ENCODE measurements at regions not wholly inside any gene's neighbourhood (a gene's known extent, or its start where the extent isn't known, plus 50 kb on each side); places are given as distances from the start of the nearest gene placed in this dataset.

GRCh38 chr5:52520171-52520570 is 267.5 kb upstream of the ITGA1 start:
- H3K9ac ChIP-seq (ENCODE audit: low read length), result no peak overlapping the region

GRCh38 chr5:52521236-52521635 is 266.5 kb upstream of the ITGA1 start:
- H3K4me1 ChIP-seq (ENCODE audit: control insufficient read depth, insufficient read depth, low read length), result no peaks in the 10 kb centered on the region
- H3K27me3 ChIP-seq (ENCODE audit: control insufficient read depth, insufficient read depth, low read length), result no peaks in the 10 kb centered on the region
- H3K9ac ChIP-seq (ENCODE audit: low read length), result no peak overlapping the region
- H3K4me3 ChIP-seq (ENCODE audit: low read length), result no peak overlapping the region
- no peaks in the 10 kb centered on the region for H3K36me3 ChIP-seq (ENCODE audit: control insufficient read depth, insufficient read depth, low read length)
- no peaks in the 10 kb centered on the region for H3K9me3 ChIP-seq (ENCODE audit: control insufficient read depth, low read length)

More at GRCh38 chr5:52520171-52520570, 267.5 kb upstream of the ITGA1 start:
- H3K4me1 ChIP-seq (ENCODE audit: control insufficient read depth, insufficient read depth, low read length), result no peaks in the 10 kb centered on the region
- no peaks in the 10 kb centered on the region for H3K9me3 ChIP-seq (ENCODE audit: control insufficient read depth, low read length)
- H3K36me3 ChIP-seq (ENCODE audit: control insufficient read depth, insufficient read depth, low read length), result no peaks in the 10 kb centered on the region
- no peaks in the 10 kb centered on the region for H3K27me3 ChIP-seq (ENCODE audit: control insufficient read depth, insufficient read depth, low read length)
- H3K4me3 ChIP-seq (ENCODE audit: low read length), result no peak overlapping the region

GRCh38 chr5:52523701-52524100 is 264.0 kb upstream of the ITGA1 start:
- no peaks in the 10 kb centered on the region for H3K27me3 ChIP-seq (ENCODE audit: control insufficient read depth, insufficient read depth, low read length)
- H3K36me3 ChIP-seq (ENCODE audit: control insufficient read depth, insufficient read depth, low read length), result no peaks in the 10 kb centered on the region
- H3K9ac ChIP-seq (ENCODE audit: low read length), result no peak overlapping the region
- no peak overlapping the region for H3K4me3 ChIP-seq (ENCODE audit: low read length)
- no peaks in the 10 kb centered on the region for H3K4me1 ChIP-seq (ENCODE audit: control insufficient read depth, insufficient read depth, low read length)
- H3K9me3 ChIP-seq (ENCODE audit: control insufficient read depth, low read length), result no peaks in the 10 kb centered on the region

- Histone ChIP-seq H3K4me1 (ENCODE audit: control insufficient read depth, insufficient read depth, low read length) (no peaks in the 10 kb centered on the region), H3K9ac (ENCODE audit: low read length) (no peak overlapping the region), H3K4me3 (ENCODE audit: low read length) (no peak overlapping the region), H3K9me3 (ENCODE audit: control insufficient read depth, low read length) (no peaks in the 10 kb centered on the region), H3K36me3 (ENCODE audit: control insufficient read depth, insufficient read depth, low read length) (no peaks in the 10 kb centered on the region), H3K27me3 (ENCODE audit: control insufficient read depth, insufficient read depth, low read length) (no peaks in the 10 kb centered on the region)
These were observed 256.6 kb upstream of the ITGA1 start for GRCh38 chr5:52531105-52531504.

GRCh38 chr5:52543594-52543993 is 244.1 kb upstream of the ITGA1 start:
- no peaks in the 10 kb centered on the region for H3K9me3 ChIP-seq (ENCODE audit: control insufficient read depth, low read length)
- no peaks in the 10 kb centered on the region for H3K36me3 ChIP-seq (ENCODE audit: control insufficient read depth, insufficient read depth, low read length)
- no peak overlapping the region for H3K4me3 ChIP-seq (ENCODE audit: low read length)

DNA sequence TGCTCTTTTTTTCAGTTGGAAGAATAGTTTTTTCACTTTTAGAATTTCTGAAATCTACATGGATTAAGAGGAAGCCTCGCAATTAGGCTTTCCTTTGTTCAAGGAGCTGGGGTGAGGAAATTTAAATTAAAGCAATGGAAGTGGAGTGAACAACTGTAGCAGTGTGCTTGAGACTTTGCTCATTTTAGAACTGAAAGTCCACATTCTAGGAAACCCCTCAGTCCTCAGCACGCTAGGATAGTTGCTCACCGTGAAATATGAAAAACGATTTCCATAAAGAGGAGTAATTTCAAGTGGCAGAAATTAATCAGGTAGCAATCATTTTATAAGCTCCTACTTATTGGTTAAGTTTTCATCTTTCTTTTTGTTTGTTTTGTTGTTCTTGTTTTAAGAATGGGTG is 243.0 kb upstream of the ITGA1 start:
- no peak overlapping the region for H3K9ac ChIP-seq (ENCODE audit: low read length)
- H3K9me3 ChIP-seq (ENCODE audit: control insufficient read depth, low read length), result no peaks in the 10 kb centered on the region
- H3K4me3 ChIP-seq (ENCODE audit: low read length), result no peak overlapping the region
- no peaks in the 10 kb centered on the region for H3K36me3 ChIP-seq (ENCODE audit: control insufficient read depth, insufficient read depth, low read length)
- no peaks in the 10 kb centered on the region for H3K4me1 ChIP-seq (ENCODE audit: control insufficient read depth, insufficient read depth, low read length)
- H3K27me3 ChIP-seq (ENCODE audit: control insufficient read depth, insufficient read depth, low read length), result no peaks in the 10 kb centered on the region

More at GRCh38 chr5:52543594-52543993, 244.1 kb upstream of the ITGA1 start:
- Histone ChIP-seq H3K27me3 (ENCODE audit: control insufficient read depth, insufficient read depth, low read length) (no peaks in the 10 kb centered on the region), H3K9ac (ENCODE audit: low read length) (no peak overlapping the region), H3K4me1 (ENCODE audit: control insufficient read depth, insufficient read depth, low read length) (no peaks in the 10 kb centered on the region)

DNA sequence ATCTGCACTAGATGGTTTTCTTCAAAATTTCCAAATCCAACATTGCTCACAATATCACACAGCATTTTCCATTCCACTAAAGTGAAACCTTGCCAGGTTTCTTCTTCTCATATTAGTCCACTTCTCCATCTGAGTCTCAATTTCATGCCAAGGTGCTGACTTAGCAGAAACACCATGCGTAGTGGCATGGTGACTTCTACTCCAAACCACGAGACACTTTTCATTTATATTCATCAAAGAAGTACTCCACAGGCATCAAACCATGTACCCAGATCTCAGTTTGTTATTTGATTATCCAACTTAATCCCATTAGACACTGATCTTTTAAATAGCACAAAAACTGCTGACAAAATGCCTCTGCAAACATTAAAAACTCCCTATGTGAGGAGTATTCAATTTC is 233.4 kb upstream of the ITGA1 start:
- no peak overlapping the region for H3K4me3 ChIP-seq (ENCODE audit: low read length)
- H3K4me1 ChIP-seq (ENCODE audit: control insufficient read depth, insufficient read depth, low read length), result no peaks in the 10 kb centered on the region
- no peaks in the 10 kb centered on the region for H3K9me3 ChIP-seq (ENCODE audit: control insufficient read depth, low read length)
- H3K9ac ChIP-seq (ENCODE audit: low read length), result no peak overlapping the region
- H3K36me3 ChIP-seq (ENCODE audit: control insufficient read depth, insufficient read depth, low read length), result no peaks in the 10 kb centered on the region
- H3K27me3 ChIP-seq (ENCODE audit: control insufficient read depth, insufficient read depth, low read length), result no peaks in the 10 kb centered on the region

DNA sequence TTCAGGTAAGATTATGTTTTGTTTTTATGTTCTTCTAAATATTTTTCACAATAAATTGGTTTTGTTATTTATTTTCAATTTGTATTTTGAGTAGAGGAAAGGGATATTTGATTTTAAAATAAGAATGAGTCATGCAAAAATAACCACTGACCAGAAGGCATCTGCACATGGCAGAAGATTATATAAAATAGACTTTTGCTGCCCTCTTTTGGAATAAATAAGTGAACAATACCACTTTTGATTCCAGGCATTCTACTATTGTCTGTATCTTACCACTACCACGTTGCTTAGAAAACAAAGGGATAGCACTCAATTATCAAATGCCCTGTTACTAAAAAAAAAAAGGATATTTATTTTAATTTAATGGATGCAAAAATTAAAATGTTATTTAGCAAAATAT is 227.3 kb upstream of the ITGA1 start:
- H3K27me3 ChIP-seq (ENCODE audit: control insufficient read depth, insufficient read depth, low read length), result no peaks in the 10 kb centered on the region
- H3K9ac ChIP-seq (ENCODE audit: low read length), result no peak overlapping the region
- no peak overlapping the region for H3K4me3 ChIP-seq (ENCODE audit: low read length)
- H3K4me1 ChIP-seq (ENCODE audit: control insufficient read depth, insufficient read depth, low read length), result no peaks in the 10 kb centered on the region
- no peaks in the 10 kb centered on the region for H3K9me3 ChIP-seq (ENCODE audit: control insufficient read depth, low read length)
- H3K36me3 ChIP-seq (ENCODE audit: control insufficient read depth, insufficient read depth, low read length), result no peaks in the 10 kb centered on the region

GRCh38 chr5:52562473-52562872 is 225.2 kb upstream of the ITGA1 start:
- H3K4me3 ChIP-seq (ENCODE audit: low read length), result no peak overlapping the region
- no peaks in the 10 kb centered on the region for H3K27me3 ChIP-seq (ENCODE audit: control insufficient read depth, insufficient read depth, low read length)
- no peak overlapping the region for H3K9ac ChIP-seq (ENCODE audit: low read length)
- no peaks in the 10 kb centered on the region for H3K4me1 ChIP-seq (ENCODE audit: control insufficient read depth, insufficient read depth, low read length)
- no peaks in the 10 kb centered on the region for H3K36me3 ChIP-seq (ENCODE audit: control insufficient read depth, insufficient read depth, low read length)
- H3K9me3 ChIP-seq (ENCODE audit: control insufficient read depth, low read length), result no peaks in the 10 kb centered on the region

DNA sequence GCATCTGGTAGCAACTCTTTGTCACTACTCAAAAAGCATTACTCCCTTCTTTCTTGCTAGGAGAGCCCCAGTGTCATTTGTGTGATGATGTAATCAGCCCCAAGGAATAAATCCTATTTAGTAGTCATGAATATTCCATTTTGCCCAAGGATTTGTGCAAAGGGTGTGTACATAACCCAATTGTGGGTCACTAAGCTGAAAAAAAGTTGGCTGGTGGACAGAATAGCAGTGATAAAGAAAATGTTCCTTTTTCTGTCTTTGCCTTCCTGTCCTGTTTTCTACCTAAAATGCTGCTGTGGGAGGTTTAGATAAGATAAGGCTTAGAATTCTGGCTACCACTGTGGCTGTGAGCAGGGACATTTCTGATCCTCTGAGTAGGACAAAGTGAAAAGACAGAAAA is 223.1 kb upstream of the ITGA1 start:
- Histone ChIP-seq H3K36me3 (ENCODE audit: control insufficient read depth, insufficient read depth, low read length) (no peaks in the 10 kb centered on the region), H3K4me3 (ENCODE audit: low read length) (no peak overlapping the region), H3K9ac (ENCODE audit: low read length) (no peak overlapping the region), H3K9me3 (ENCODE audit: control insufficient read depth, low read length) (no peaks in the 10 kb centered on the region), H3K27me3 (ENCODE audit: control insufficient read depth, insufficient read depth, low read length) (no peaks in the 10 kb centered on the region), H3K4me1 (ENCODE audit: control insufficient read depth, insufficient read depth, low read length) (no peaks in the 10 kb centered on the region)

DNA sequence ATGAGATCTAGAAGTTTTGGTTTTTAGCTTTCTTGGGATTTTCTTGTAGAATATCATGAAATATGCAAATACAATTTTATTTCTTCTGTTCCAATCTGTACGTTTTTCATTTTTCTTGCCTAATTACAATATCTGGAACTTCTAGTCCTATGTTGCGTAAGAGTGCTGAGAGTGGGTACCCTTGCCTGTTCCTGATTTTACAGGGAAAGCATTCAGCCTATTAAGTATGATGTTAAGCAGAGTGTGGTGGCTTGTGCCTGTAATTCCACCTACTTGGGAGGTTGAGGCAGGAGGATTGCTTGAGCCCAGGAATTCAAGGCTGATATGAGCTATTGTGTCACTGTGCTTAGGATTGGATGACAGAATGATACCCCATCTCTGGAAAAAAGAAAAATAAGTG is 210.2 kb upstream of the ITGA1 start:
- Histone ChIP-seq H3K36me3 (ENCODE audit: control insufficient read depth, insufficient read depth, low read length) (no peaks in the 10 kb centered on the region), H3K9me3 (ENCODE audit: control insufficient read depth, low read length) (no peaks in the 10 kb centered on the region), H3K9ac (ENCODE audit: low read length) (no peak overlapping the region), H3K4me3 (ENCODE audit: low read length) (no peak overlapping the region), H3K4me1 (ENCODE audit: control insufficient read depth, insufficient read depth, low read length) (no peaks in the 10 kb centered on the region), H3K27me3 (ENCODE audit: control insufficient read depth, insufficient read depth, low read length) (no peaks in the 10 kb centered on the region)

GRCh38 chr5:52579391-52579790 is 208.3 kb upstream of the ITGA1 start:
- no peaks in the 10 kb centered on the region for H3K4me1 ChIP-seq (ENCODE audit: control insufficient read depth, insufficient read depth, low read length)
- no peaks in the 10 kb centered on the region for H3K36me3 ChIP-seq (ENCODE audit: control insufficient read depth, insufficient read depth, low read length)
- no peaks in the 10 kb centered on the region for H3K27me3 ChIP-seq (ENCODE audit: control insufficient read depth, insufficient read depth, low read length)
- no peaks in the 10 kb centered on the region for H3K9me3 ChIP-seq (ENCODE audit: control insufficient read depth, low read length)
- no peak overlapping the region for H3K4me3 ChIP-seq (ENCODE audit: low read length)
- no peak overlapping the region for H3K9ac ChIP-seq (ENCODE audit: low read length)

- no peaks in the 10 kb centered on the region for H3K36me3 ChIP-seq (ENCODE audit: control insufficient read depth, insufficient read depth, low read length)
- no peaks in the 10 kb centered on the region for H3K27me3 ChIP-seq (ENCODE audit: control insufficient read depth, insufficient read depth, low read length)
- H3K4me3 ChIP-seq (ENCODE audit: low read length), result no peak overlapping the region
- no peaks in the 10 kb centered on the region for H3K4me1 ChIP-seq (ENCODE audit: control insufficient read depth, insufficient read depth, low read length)
- H3K9me3 ChIP-seq (ENCODE audit: control insufficient read depth, low read length), result no peaks in the 10 kb centered on the region
- no peak overlapping the region for H3K9ac ChIP-seq (ENCODE audit: low read length)
These were observed 206.8 kb upstream of the ITGA1 start for GRCh38 chr5:52580921-52581320.

All from mucosa of stomach (tissue), 1 donor.